Lung microvascular endothelial cell (primary cell): ENCODE measurements at regions not wholly inside any gene's neighbourhood (a gene's known extent, or its start where the extent isn't known, plus 50 kb on each side); places are given as distances from the start of the nearest gene placed in this dataset.

Source experiments
- DNase-seq, 2 donors: peaks; one replicate each; pipeline versions ENCODE4 v3.0.0 to v3.0.0-alpha.2; 2010; ENCODE audit warnings: low read depth in 2 of 2

DNA sequence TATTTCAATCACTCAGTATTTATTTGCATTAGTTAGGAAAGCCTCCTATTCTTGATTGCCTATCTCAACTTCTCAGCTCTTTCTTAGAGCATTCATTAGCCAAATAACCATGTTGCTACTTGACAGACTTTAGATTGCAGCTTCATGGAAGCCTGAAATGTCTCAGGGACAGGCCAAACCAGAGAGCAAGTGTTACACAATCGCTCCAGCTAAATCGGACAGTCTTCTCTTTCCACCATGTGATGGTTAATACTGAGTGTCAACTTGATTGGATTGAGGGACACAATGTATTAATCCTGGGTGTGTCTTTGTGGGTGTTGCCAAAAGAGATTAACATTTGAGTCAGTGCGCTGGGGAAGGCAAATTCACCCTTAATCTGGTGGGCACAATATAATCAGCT, 106.5 kb upstream of the DRD2 start:
- DNase-seq, result no peak

DNA sequence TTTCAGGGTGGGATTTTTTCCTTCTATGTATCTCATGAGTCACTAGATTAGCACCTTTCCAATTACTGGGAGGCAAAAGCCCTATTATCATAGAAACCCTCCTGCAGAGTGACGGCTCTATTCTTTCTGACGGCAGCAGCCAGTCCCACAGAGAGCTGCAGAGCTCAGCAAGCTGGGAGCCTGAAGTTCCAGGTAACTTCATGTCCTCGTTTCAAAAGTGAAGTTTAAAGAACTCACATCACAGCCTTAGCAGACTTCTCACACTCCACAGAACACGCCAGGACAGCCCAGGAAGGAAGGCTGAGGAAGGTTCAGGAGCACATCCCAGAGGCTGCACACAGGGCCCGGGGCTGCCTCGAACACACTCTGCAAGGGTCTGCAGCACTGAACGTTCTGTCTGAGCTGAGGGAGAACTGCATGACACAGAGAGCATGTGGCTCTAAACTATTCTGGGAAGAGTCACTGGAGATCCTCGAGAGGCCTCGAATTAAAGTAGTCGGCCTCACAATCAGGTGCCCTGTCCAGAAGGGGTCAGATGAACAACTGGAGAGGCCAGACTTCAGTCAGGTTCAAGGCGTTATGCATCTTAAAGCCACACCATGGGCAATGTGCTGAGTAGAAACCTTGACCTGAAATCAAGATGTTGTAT, 104.2 kb upstream of the DRD2 start:
- no peak for DNase-seq

DNA sequence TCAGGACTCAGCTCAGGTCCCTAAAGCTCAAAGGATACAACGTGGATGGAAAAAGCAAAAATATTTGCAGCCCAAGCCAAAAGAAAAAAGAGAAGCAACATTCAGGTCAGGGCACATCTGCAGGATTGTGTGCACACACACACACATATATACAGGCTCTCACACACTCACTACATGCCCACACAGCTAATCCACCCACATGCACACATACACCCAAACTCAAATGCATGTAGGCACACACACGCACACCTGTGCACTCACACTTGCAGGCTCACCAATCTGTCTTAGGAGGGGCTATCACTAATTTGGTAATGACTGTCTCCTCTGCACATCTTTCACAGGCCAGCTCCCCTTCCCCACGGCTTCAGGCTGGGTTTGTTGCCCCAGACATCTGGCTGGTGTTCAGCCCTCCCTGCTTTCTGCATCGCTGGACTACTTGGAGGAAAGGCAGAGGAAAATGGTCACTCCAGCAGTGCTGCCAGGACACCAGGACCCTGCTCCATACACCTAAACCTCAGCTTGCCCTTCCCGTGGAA, 103.6 kb upstream of the DRD2 start:
- no peak for DNase-seq

DNA sequence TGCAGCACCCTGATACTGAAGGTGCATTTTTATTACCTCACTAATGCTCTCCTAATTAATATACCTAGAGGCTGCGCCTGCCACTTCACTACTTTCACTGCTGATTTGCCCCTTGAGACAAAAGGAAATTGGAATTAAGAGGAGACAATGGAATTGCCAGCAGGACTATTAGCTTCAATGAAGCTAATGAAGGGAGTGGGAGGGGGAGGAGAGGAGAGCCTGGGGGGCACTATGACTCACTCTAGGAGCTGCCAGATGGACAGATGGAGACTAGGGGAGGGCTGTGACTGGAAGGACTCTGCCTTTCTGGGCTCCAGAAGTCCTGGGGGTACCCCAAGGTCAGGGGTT, 102.8 kb upstream of the DRD2 start:
- no peak for DNase-seq

DNA sequence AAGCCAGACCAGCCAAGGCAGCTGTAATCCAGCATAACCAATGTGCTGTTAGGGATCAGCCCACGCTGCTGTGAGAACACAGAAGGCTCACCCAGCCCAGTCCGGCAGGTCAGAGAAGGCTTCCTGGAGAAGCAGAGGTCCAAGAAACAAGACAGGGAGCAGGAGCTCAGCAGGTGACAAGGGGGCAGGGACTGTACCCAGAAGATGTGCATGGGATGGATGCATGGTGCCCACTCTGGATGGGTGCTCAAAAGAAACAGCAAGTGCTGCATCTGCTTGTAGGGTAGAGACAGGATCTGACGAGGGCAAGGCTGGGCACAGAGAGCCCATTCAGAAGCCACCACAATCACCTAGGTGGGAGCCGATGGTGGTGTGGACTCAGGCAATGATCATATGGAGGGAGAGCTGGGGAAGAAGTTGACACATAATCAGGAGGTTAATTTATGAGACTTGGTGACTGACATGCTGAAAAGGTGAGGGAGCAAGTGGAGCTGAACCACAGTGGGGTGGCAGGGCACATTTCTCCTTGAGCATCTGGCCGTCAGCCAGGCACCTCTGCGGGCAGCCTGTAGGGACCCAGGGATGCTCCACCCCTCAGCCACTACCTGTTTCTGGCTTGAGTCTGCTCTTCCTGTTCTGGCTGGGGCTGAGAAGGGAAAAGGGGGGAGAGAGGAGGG, 102.3 kb upstream of the DRD2 start:
- DNase-seq, result no peak

DNA sequence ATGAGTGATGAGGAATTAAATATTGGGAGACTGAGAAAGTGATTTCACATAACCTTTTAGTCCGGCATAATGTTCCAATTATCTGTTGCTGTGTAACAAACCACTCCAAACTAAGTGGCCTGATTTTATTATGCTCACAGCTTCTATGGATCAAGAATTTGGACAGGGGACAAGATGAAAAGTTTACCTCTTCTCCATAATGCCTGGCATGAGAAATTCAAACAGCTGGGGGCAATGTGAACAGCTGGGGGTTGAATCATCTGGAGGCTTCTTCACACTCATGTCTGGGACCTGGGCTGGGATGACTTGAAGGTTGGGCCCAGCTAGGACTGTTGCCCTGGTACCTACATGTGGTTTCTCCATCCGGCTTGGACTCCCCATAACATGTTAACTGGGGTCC, 99.4 kb upstream of the DRD2 start:
- DNase-seq, result no peak

GRCh38 chr11:113574171-113574570, 99.0 kb upstream of the DRD2 start:
- no peak for DNase-seq

- no peak for DNase-seq
Observed at GRCh38 chr11:113572136-113572735, 97.0 kb upstream of the DRD2 start.

GRCh38 chr11:113571531-113571930, 96.3 kb upstream of the DRD2 start:
- DNase-seq, result no peak

GRCh38 chr11:113570906-113571305, 95.7 kb upstream of the DRD2 start:
- DNase-seq, result no peak

- DNase-seq, result no peak
Observed at GRCh38 chr11:113569391-113569790, 94.2 kb upstream of the DRD2 start.

- DNase-seq, result no peak
Observed at GRCh38 chr11:113568566-113568965, 93.4 kb upstream of the DRD2 start.

- DNase-seq, result no peak
Observed at GRCh38 chr11:113567867-113568544, 92.8 kb upstream of the DRD2 start.

DNA sequence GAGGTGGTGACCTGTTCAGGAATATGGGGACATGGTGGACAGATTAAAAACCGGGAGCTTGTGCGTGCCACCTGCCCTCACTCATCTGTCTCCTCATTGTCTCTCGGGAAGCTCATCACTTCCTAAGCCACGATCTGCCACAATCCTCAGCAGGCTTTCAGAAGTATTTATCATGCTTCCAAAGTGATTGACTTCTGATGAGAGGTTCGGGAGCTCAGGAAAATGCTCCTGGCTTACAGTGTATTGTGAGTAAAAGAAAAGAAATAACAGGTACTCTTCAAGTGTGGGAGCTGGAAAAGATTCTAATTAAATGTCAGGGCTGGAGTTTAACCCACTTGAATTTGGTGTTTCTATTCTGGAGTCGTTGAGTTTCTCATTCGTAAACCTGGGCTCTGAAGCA, 91.9 kb upstream of the DRD2 start:
- no peak for DNase-seq

GRCh38 chr11:113564527-113565130, 89.4 kb upstream of the DRD2 start:
- DNase-seq, result no peak

DNA sequence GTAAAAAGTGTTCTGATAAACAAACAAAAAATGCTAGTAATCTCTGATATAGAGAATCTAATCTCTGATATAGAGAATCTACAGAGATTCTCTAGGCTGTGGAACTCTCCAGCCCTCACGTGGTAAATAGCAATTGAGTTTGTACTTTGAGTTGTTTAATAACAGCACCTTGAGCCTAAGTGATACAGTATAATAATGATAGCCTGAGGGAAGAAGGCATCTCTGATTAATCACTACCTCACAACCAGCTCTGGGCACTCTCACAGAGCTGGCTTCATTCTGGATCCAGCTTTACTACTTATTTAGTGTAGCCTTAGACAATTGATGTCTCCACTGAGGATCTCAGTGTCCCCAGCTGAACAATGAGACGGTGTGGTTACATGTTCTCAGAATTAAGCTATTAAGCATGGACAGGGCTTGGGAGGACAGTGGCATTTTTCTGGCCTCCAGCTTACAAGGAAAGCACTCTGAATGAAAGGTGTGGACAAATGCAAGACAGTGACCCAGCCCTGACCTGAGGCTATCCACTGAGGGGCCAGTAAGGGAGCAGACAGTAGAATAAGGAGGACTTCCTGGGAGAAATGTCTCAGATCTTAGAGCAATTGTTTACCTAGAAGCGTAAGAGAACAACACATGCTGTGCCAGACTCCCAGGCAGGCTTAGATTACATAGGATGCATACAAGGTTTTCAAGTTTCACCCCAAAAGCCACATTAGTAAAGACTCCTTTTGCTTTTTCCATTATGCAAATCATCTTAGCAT, 88.7 kb upstream of the DRD2 start:
- DNase-seq, result no peak

GRCh38 chr11:113562981-113563461, 87.8 kb upstream of the DRD2 start:
- no peak for DNase-seq

- no peak for DNase-seq
Observed at GRCh38 chr11:113562576-113562975, 87.4 kb upstream of the DRD2 start.

DNA sequence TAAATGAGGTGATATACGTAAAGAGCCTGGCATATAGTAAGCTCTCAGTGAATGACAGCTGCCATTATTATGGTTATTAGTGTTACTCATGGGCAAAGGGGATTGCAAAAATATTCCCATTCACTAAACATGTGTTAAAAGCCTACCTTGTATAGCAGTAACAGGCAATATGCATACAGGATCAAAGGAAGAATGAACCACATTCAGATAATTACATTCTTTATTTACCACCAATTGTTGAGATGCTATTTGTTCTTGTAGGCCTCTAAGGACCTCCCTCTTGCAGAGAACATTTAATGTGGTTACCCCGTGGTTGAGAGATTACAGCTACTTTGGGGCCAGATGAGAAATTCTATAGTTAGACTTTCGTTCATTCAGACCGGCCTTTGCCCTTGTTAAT, 82.7 kb upstream of the DRD2 start:
- no peak for DNase-seq

- DNase-seq, result no peak
Observed at GRCh38 chr11:113556036-113556435, 80.8 kb upstream of the DRD2 start.

- DNase-seq, result no peak
Observed at GRCh38 chr11:113555071-113555619, 79.9 kb upstream of the DRD2 start.
